Body of pancreas (tissue), 4 donors: ENCODE measurements at regions not wholly inside any gene's neighbourhood (a gene's known extent, or its start where the extent isn't known, plus 50 kb on each side); places are given as distances from the start of the nearest gene placed in this dataset.

Source experiments
- ATAC-seq: fragments of 150-250 bp; one replicate; pipeline ENCODE4 v1.9.1; 2016
- DNase-seq, 4 donors: peaks; one replicate each; pipeline ENCODE4 v3.0.0-alpha.2; 2019
- H3K27ac ChIP-seq, 4 donors: fragments of 200-600 bp; sonication (generic); 1 replicate in 3 of 4; 2 replicates in 1 of 4; pipeline versions ENCODE4 v1.5.1 to v1.6.1; 2016 to 2019; ENCODE audit warnings: mild to moderate bottlenecking in 1 of 4, mixed read lengths in 1 of 4, moderate library complexity in 1 of 4
- H3K27me3 ChIP-seq, 2 donors: fragments of 200-600 bp; sonication (generic); one replicate each; pipeline ENCODE4 v1.6.0; 2016; ENCODE audit warnings: mild to moderate bottlenecking in 1 of 2
- H3K36me3 ChIP-seq, 2 donors: fragments of 200-600 bp; sonication (generic); replicated peaks in 1 of 2; 2 replicates each; pipeline ENCODE4 v1.5.1; 2016; ENCODE audit warnings: low read depth in 2 of 2; ENCODE audit not compliant: insufficient read depth in 1 of 2
- H3K4me1 ChIP-seq: fragments of 200-600 bp; sonication (generic); one replicate; pipeline ENCODE4 v1.6.0; 2016
- H3K4me3 ChIP-seq, 2 donors: fragments of 200-600 bp; sonication (generic); 1 replicate in 1 of 2; 2 replicates in 1 of 2; pipeline ENCODE4 v1.5.1; 2016 to 2019
- H3K9me3 ChIP-seq, 3 donors: fragments of 200-600 bp; sonication (generic); 1 replicate in 2 of 3; 2 replicates in 1 of 3; pipeline ENCODE4 v1.5.1; 2016
- CTCF ChIP-seq, 7 experiments: fragments of 450-650 bp in 4 of 7; fragments of 200-600 bp in 3 of 7; sonication (generic) in 3 of 7; IDR thresholded peaks; one replicate each; pipeline ENCODE4 v1.5.1; 2016 to 2019; ENCODE audit warnings: antibody characterized with exemption in 7 of 7
- POLR2A ChIP-seq, 3 donors: fragments of 450-650 bp; IDR thresholded peaks; one replicate each; pipeline ENCODE4 v1.6.1; 2016; ENCODE audit warnings: antibody characterized with exemption in 3 of 3, mild to moderate bottlenecking in 2 of 3
- WGBS, 2 donors: methylation state at CpG; one replicate each; pipeline ENCODE4 v1.1.5; 2017; 5-methylcytosine and 5-hydroxymethylcytosine counted together
- intact Hi-C: fragments of 100-400 bp; cut with DNase I; formaldehyde crosslinking; loops from one replicate; pipeline ENCODE4 v1.15.1; 2023

GRCh38 chr1:191687721-191688120 is 470.5 kb upstream of the RGS18 start:
- Histone ChIP-seq H3K36me3 (no peaks in the 10 kb centered on the region), H3K27me3 (no peaks in the 10 kb centered on the region), H3K4me1 (no peaks in the 10 kb centered on the region), H3K27ac (no peak overlapping the region), H3K9me3 (no peaks in the 10 kb centered on the region), H3K4me3 (no peak overlapping the region)
- TF ChIP-seq CTCF (IDR thresholded peaks at IDR 0.05) (no peak), POLR2A (IDR thresholded peaks at IDR 0.05) (no peak)
- ATAC-seq (no peak), DNase-seq (no peak)
- WGBS, 2 donors: 51 to 60% methylated on average over 3 of the region's 3 CpGs
- intact Hi-C loops: no loop called here

GRCh38 chr1:191690931-191691330 is 467.3 kb upstream of the RGS18 start:
- ATAC-seq (no peak), DNase-seq (no peak)
- H3K4me1 ChIP-seq: no peaks in the 10 kb centered on the region
- H3K27me3 ChIP-seq: no peaks in the 10 kb centered on the region
- no peak overlapping the region for H3K27ac ChIP-seq
- no peaks in the 10 kb centered on the region for H3K36me3 ChIP-seq
- no peaks in the 10 kb centered on the region for H3K9me3 ChIP-seq
- no peak overlapping the region for H3K4me3 ChIP-seq
- no peak for TF ChIP-seq POLR2A (IDR thresholded peaks at IDR 0.05)
- no peak for TF ChIP-seq CTCF (IDR thresholded peaks at IDR 0.05)
- intact Hi-C loops: no loop called here

GRCh38 chr1:191693797-191694196 is 464.5 kb upstream of the RGS18 start:
- WGBS, 2 donors: 65 to 78% methylated on average over 4 of the region's 4 CpGs

GRCh38 chr1:191695865-191696264 is 462.4 kb upstream of the RGS18 start:
- intact Hi-C loops: no loop called here

More at GRCh38 chr1:191693797-191694196, 464.5 kb upstream of the RGS18 start:
- Histone ChIP-seq H3K27me3 (no peaks in the 10 kb centered on the region), H3K27ac (no peak overlapping the region), H3K4me3 (no peak overlapping the region), H3K36me3 (no peaks in the 10 kb centered on the region), H3K4me1 (no peaks in the 10 kb centered on the region), H3K9me3 (no peaks in the 10 kb centered on the region)
- intact Hi-C loops: no loop called here
- no peak for ATAC-seq
- TF ChIP-seq POLR2A (IDR thresholded peaks at IDR 0.05) (no peak), CTCF (IDR thresholded peaks at IDR 0.05) (no peak)
- no peak for DNase-seq

More at GRCh38 chr1:191695865-191696264, 462.4 kb upstream of the RGS18 start:
- no peak overlapping the region for H3K4me3 ChIP-seq
- 61 to 80% methylated on average over 2 of the region's 2 CpGs for WGBS, 2 donors
- no peak overlapping the region for H3K27ac ChIP-seq
- ATAC-seq (no peak), DNase-seq (no peak)
- H3K9me3 ChIP-seq: no peaks in the 10 kb centered on the region
- H3K27me3 ChIP-seq: no peaks in the 10 kb centered on the region
- no peaks in the 10 kb centered on the region for H3K36me3 ChIP-seq
- no peaks in the 10 kb centered on the region for H3K4me1 ChIP-seq
- TF ChIP-seq CTCF (IDR thresholded peaks at IDR 0.05) (no peak), POLR2A (IDR thresholded peaks at IDR 0.05) (no peak)
